HK-2 (cell line): ENCODE measurements at regions not wholly inside any gene's neighbourhood (a gene's known extent, or its start where the extent isn't known, plus 50 kb on each side); places are given as distances from the start of the nearest gene placed in this dataset.

Source experiments
- DNase-seq: peaks from one replicate; pipeline ENCODE4 v3.0.0-alpha.2; 2018; ENCODE audit not compliant: unreplicated experiment

GRCh38 chr1:73953586-73953985 is 244.4 kb downstream of the LRRIQ3 start:
- DNase-seq = no peak

GRCh38 chr1:73953186-73953585 is 244.8 kb downstream of the LRRIQ3 start:
- no peak for DNase-seq

- no peak for DNase-seq
These were observed 249.9 kb downstream of the LRRIQ3 start for GRCh38 chr1:73948055-73948454.

- DNase-seq = no peak
These were observed 251.0 kb downstream of the LRRIQ3 start for GRCh38 chr1:73947009-73947408.

- DNase-seq = peak; percentile 2
These were observed 254.7 kb downstream of the LRRIQ3 start for GRCh38 chr1:73943270-73943669.

GRCh38 chr1:73930293-73930692 is 267.7 kb downstream of the LRRIQ3 start:
- no peak for DNase-seq

- no peak for DNase-seq
These were observed 283.0 kb downstream of the LRRIQ3 start for GRCh38 chr1:73914951-73915350.

- DNase-seq = no peak
These were observed 285.0 kb downstream of the LRRIQ3 start for GRCh38 chr1:73913025-73913424.

GRCh38 chr1:73911849-73912248 is 286.1 kb downstream of the LRRIQ3 start:
- no peak for DNase-seq

- no peak for DNase-seq
These were observed 287.5 kb downstream of the LRRIQ3 start for GRCh38 chr1:73910466-73910865.

- DNase-seq = no peak
These were observed 287.9 kb downstream of the LRRIQ3 start for GRCh38 chr1:73910062-73910461.

- DNase-seq = no peak
These were observed 288.9 kb downstream of the LRRIQ3 start for GRCh38 chr1:73909043-73909562.

- no peak for DNase-seq
These were observed 290.9 kb downstream of the LRRIQ3 start for GRCh38 chr1:73907051-73907450.

- no peak for DNase-seq
These were observed 294.9 kb downstream of the LRRIQ3 start for GRCh38 chr1:73903092-73903491.

GRCh38 chr1:73901738-73902137 is 296.2 kb downstream of the LRRIQ3 start:
- DNase-seq = no peak

GRCh38 chr1:73899311-73899710 is 298.7 kb downstream of the LRRIQ3 start:
- no peak for DNase-seq

- DNase-seq = no peak
These were observed 299.4 kb downstream of the LRRIQ3 start for GRCh38 chr1:73898540-73898939.

- DNase-seq = no peak
These were observed 310.6 kb downstream of the LRRIQ3 start for GRCh38 chr1:73887412-73887811.

GRCh38 chr1:73886716-73887115 is 311.3 kb downstream of the LRRIQ3 start:
- DNase-seq = no peak

- DNase-seq = no peak
These were observed 323.2 kb downstream of the LRRIQ3 start for GRCh38 chr1:73874806-73875205.

- DNase-seq = no peak
These were observed 329.1 kb downstream of the LRRIQ3 start for GRCh38 chr1:73868810-73869336.

GRCh38 chr1:73862355-73862754 is 335.6 kb downstream of the LRRIQ3 start:
- no peak for DNase-seq

GRCh38 chr1:73860421-73860950 is 337.5 kb downstream of the LRRIQ3 start:
- DNase-seq = no peak

- DNase-seq = no peak
These were observed 338.7 kb downstream of the LRRIQ3 start for GRCh38 chr1:73859227-73859626.
